ENCODE measurements at regions not wholly inside any gene's neighbourhood (a gene's known extent, or its start where the extent isn't known, plus 50 kb on each side); places are given as distances from the start of the nearest gene placed in this dataset.

- dilution Hi-C loops (cut with MboI; ENCODE audit: extremely low pct_ligation_motif_present, low sequenced_read_pairs) = no loop called here
- DNase-seq (ENCODE audit: low read depth, low spot score) (no peak), FAIRE-seq (no peak)
- no peak overlapping the region for H2AFZ ChIP-seq (ENCODE audit: control insufficient read depth, low read length)
- H3K9me3 ChIP-seq (ENCODE audit: control insufficient read depth, low read depth, low read length) = no peaks in the 10 kb centered on the region
- no peak overlapping the region for H3K4me2 ChIP-seq (ENCODE audit: control insufficient read depth, extremely low read depth, insufficient read depth, low read depth, low read length)
- H3K4me1 ChIP-seq (ENCODE audit: control insufficient read depth, extremely low read depth, insufficient read depth, low read length) = no peaks in the 10 kb centered on the region
- TF ChIP-seq CTCF (optimal IDR thresholded peaks at IDR 0.05 in 1 of 3, IDR thresholded peaks at IDR 0.05 in 1 of 3, conservative IDR thresholded peaks at IDR 0.05 in 1 of 3; ENCODE audit: extremely low read depth in 1 of 3, insufficient read depth in 2 of 3, low read length in 3 of 3) (no peak), EZH2 (IDR thresholded peaks at IDR 0.05; ENCODE audit: low read length) (no peak)
- no peaks in the 10 kb centered on the region for H3K79me2 ChIP-seq (ENCODE audit: control insufficient read depth, insufficient read depth, low read length)
- H3K4me3 ChIP-seq (ENCODE audit: control insufficient read depth in 2 of 3, extremely low read depth in 1 of 3, insufficient read depth in 2 of 3, low read depth in 1 of 3, low read length in 3 of 3) = no peak overlapping the region
- no peaks in the 10 kb centered on the region for H3K27me3 ChIP-seq (ENCODE audit: control insufficient read depth, extremely low read depth, insufficient read depth, low read length)
- no peaks in the 10 kb centered on the region for H3K9me1 ChIP-seq (ENCODE audit: control insufficient read depth, extremely low read depth, insufficient read depth, low read length)
- no peaks in the 10 kb centered on the region for H4K20me1 ChIP-seq (ENCODE audit: control insufficient read depth, extremely low read depth, insufficient read depth, low read length)
- H3K27ac ChIP-seq (ENCODE audit: control insufficient read depth, insufficient read depth, low read length) = no peak overlapping the region
- no peak overlapping the region for H3K9ac ChIP-seq (ENCODE audit: control insufficient read depth, extremely low read depth, insufficient read depth, low read length)
- no peaks in the 10 kb centered on the region for H3K36me3 ChIP-seq (ENCODE audit: control insufficient read depth in 2 of 2, extremely low read depth in 1 of 2, insufficient read depth in 2 of 2, low read length in 2 of 2)
These were observed 437.6 kb downstream of the GPM6A start for GRCh38 chr4:175374459-175374858.

- Histone ChIP-seq H3K9ac (ENCODE audit: control insufficient read depth, extremely low read depth, insufficient read depth, low read length) (no peak overlapping the region), H3K4me1 (ENCODE audit: control insufficient read depth, extremely low read depth, insufficient read depth, low read length) (no peaks in the 10 kb centered on the region), H4K20me1 (ENCODE audit: control insufficient read depth, extremely low read depth, insufficient read depth, low read length) (no peaks in the 10 kb centered on the region), H3K36me3 (ENCODE audit: control insufficient read depth in 2 of 2, extremely low read depth in 1 of 2, insufficient read depth in 2 of 2, low read length in 2 of 2) (no peaks in the 10 kb centered on the region), H3K27ac (ENCODE audit: control insufficient read depth, insufficient read depth, low read length) (no peak overlapping the region), H3K4me2 (ENCODE audit: control insufficient read depth, extremely low read depth, insufficient read depth, low read depth, low read length) (no peak overlapping the region), H2AFZ (ENCODE audit: control insufficient read depth, low read length) (no peak overlapping the region), H3K4me3 (ENCODE audit: control insufficient read depth in 2 of 3, extremely low read depth in 1 of 3, insufficient read depth in 2 of 3, low read depth in 1 of 3, low read length in 3 of 3) (no peak overlapping the region), H3K27me3 (ENCODE audit: control insufficient read depth, extremely low read depth, insufficient read depth, low read length) (no peaks in the 10 kb centered on the region), H3K9me3 (ENCODE audit: control insufficient read depth, low read depth, low read length) (no peaks in the 10 kb centered on the region), H3K79me2 (ENCODE audit: control insufficient read depth, insufficient read depth, low read length) (no peaks in the 10 kb centered on the region), H3K9me1 (ENCODE audit: control insufficient read depth, extremely low read depth, insufficient read depth, low read length) (no peaks in the 10 kb centered on the region)
- no peak for TF ChIP-seq CTCF (optimal IDR thresholded peaks at IDR 0.05 in 1 of 3, IDR thresholded peaks at IDR 0.05 in 1 of 3, conservative IDR thresholded peaks at IDR 0.05 in 1 of 3; ENCODE audit: extremely low read depth in 1 of 3, insufficient read depth in 2 of 3, low read length in 3 of 3)
- no peak for TF ChIP-seq EZH2 (IDR thresholded peaks at IDR 0.05; ENCODE audit: low read length)
- dilution Hi-C loops (cut with MboI; ENCODE audit: extremely low pct_ligation_motif_present, low sequenced_read_pairs) = no loop called here
- FAIRE-seq (no peak), DNase-seq (ENCODE audit: low read depth, low spot score) (no peak)
These were observed 435.6 kb downstream of the GPM6A start for GRCh38 chr4:175376287-175376977.

Data from keratinocyte (primary cell).